Testis (tissue), 2 donors: ENCODE measurements at regions not wholly inside any gene's neighbourhood (a gene's known extent, or its start where the extent isn't known, plus 50 kb on each side); places are given as distances from the start of the nearest gene placed in this dataset.

ENCODE experiments used
- DNase-seq: peaks from one replicate; pipeline ENCODE4 v3.0.0-alpha.2; 2019
- H3K27ac ChIP-seq, 2 donors: fragments of 200-600 bp; sonication (generic); one replicate each; pipeline ENCODE4 v1.5.1; 2019
- H3K27me3 ChIP-seq: fragments of 200-600 bp; sonication (generic); one replicate; pipeline ENCODE4 v1.5.1; 2019
- H3K36me3 ChIP-seq: fragments of 200-600 bp; sonication (generic); one replicate; pipeline ENCODE4 v1.5.1; 2017; ENCODE audit warnings: low read depth; ENCODE audit errors: missing control alignments
- H3K4me1 ChIP-seq: fragments of 200-600 bp; sonication (generic); one replicate; pipeline ENCODE4 v1.5.1; 2019
- H3K4me3 ChIP-seq, 2 donors: fragments of 200-600 bp; sonication (generic); one replicate each; pipeline ENCODE4 v1.5.1; 2017 to 2019
- H3K9me3 ChIP-seq: fragments of 200-600 bp; sonication (generic); one replicate; pipeline ENCODE4 v1.5.1; 2017
- CTCF ChIP-seq, 3 experiments: fragments of 450-650 bp in 2 of 3; fragments of 200-600 bp in 1 of 3; sonication (generic) in 1 of 3; IDR thresholded peaks; one replicate each; pipeline ENCODE4 v1.5.1; 2016 to 2019; ENCODE audit warnings: antibody characterized with exemption in 3 of 3, mild to moderate bottlenecking in 2 of 3, moderate library complexity in 1 of 3
- POLR2A ChIP-seq: fragments of 450-650 bp; IDR thresholded peaks from one replicate; pipeline ENCODE4 v1.6.1; 2017; ENCODE audit warnings: antibody characterized with exemption, mild to moderate bottlenecking, moderate library complexity
- WGBS, 2 donors: methylation state at CpG; one replicate each; pipeline ENCODE4 v1.1.5; 2018; 5-methylcytosine and 5-hydroxymethylcytosine counted together
- intact Hi-C: fragments of 100-400 bp; cut with DNase I; formaldehyde crosslinking; loops from one replicate; pipeline ENCODE4 v1.15.1; 2023; ENCODE audit warnings: low total_unique reads

DNA sequence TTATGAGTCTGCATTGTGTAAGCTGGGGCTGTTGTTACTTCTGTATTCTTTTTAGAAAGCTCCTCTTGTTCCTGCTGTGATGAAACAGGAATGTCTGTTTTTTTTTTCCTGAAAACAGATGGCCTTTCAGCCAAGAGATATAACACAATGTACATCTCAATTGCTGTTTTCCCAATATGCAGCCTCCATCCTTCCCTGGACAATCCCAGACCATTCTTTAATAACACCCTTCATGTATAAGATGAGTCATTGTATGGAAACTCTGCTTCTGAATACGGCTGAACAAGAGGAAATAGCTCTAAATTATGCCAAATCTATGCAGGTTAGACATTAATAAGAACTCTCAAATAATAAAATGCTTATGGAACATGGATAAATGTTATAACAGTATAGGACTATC lies 60.2 kb upstream of the LRRC4C start:
- TF ChIP-seq POLR2A (no peak), CTCF (IDR thresholded peaks at IDR 0.05) (no peak)
- Histone ChIP-seq H3K27me3 (no peaks in the 10 kb centered on the region), H3K27ac (no peak overlapping the region), H3K4me3 (no peak overlapping the region), H3K4me1 (no peaks in the 10 kb centered on the region), H3K36me3 (no peaks in the 10 kb centered on the region), H3K9me3 (no peaks in the 10 kb centered on the region)
- WGBS, 2 donors = 58 to 79% methylated on average over 1 of the region's 1 CpG
- DNase-seq = no peak
- intact Hi-C loops = no loop called here

DNA sequence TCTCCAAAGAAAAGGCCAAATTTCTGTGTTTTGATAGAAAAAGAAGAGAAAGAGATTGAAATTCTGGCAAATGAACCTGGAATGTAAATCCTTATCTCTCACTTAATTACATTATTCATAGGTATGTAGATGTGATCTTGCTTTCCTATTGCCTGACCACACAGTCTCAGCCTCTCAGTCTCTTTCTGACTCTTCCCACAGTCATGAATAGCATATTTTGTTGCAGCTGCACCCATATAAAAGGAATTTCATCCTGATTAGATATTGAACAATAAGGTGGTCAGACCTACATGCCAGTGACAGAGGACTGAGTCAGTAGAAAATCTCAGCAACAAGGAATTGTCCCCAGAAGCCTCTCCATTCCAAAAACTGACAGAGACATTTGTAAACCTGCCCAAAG lies 62.9 kb upstream of the LRRC4C start:
- no peaks in the 10 kb centered on the region for H3K36me3 ChIP-seq
- no peaks in the 10 kb centered on the region for H3K9me3 ChIP-seq
- TF ChIP-seq CTCF (IDR thresholded peaks at IDR 0.05) = no peak
- TF ChIP-seq POLR2A = no peak
- no peak for DNase-seq
- no peak overlapping the region for H3K27ac ChIP-seq
- intact Hi-C loops = no loop called here
- no peaks in the 10 kb centered on the region for H3K4me1 ChIP-seq
- no peaks in the 10 kb centered on the region for H3K27me3 ChIP-seq
- H3K4me3 ChIP-seq = no peak overlapping the region

DNA sequence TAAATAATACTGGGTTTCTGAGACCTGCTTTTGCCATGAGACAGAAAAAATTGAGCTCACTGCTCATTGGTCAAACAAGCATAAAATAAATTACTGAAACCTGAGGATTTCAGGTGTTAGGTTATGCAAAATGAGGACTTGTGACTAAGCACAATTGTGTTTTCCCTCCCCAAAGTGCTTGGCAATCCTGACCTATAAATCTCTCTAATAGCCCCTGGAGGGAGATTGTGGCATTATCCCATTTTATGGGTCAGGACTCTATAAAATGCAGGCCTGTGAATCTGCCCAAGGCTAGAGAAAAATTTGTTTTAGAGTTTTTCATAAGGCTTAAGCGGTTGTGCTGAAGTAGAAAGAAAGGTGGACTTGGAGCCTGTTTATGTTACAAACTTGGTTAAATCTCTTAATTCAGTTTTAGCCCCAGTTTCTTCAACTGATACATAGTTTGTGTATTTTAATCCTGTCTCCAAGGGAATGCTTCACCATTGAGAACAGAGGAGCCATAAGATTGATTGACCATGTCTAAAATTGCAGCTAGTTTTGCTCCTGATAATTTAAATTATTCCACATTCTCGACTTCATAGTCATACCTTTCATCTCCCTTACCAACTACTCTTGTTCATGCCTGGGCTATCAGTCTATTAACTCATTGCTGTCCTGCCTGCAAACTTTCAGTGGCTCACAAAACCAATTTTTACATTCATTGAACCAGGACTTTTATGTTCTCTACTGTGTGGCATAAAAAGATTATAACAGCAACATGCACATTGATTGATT lies 63.6 kb upstream of the LRRC4C start:
- no peaks in the 10 kb centered on the region for H3K9me3 ChIP-seq
- H3K4me3 ChIP-seq = no peak overlapping the region
- 57 to 66% methylated on average over 2 of the region's 2 CpGs for WGBS, 2 donors
- H3K4me1 ChIP-seq = no peaks in the 10 kb centered on the region
- intact Hi-C loops = no loop called here
- H3K27me3 ChIP-seq = no peaks in the 10 kb centered on the region
- H3K36me3 ChIP-seq = no peaks in the 10 kb centered on the region
- TF ChIP-seq POLR2A (no peak), CTCF (IDR thresholded peaks at IDR 0.05) (no peak)
- no peak for DNase-seq
- H3K27ac ChIP-seq = no peak overlapping the region

GRCh38 chr11:41527530-41527929 lies 68.1 kb upstream of the LRRC4C start:
- H3K36me3 ChIP-seq = no peaks in the 10 kb centered on the region
- no peak overlapping the region for H3K27ac ChIP-seq
- no peaks in the 10 kb centered on the region for H3K9me3 ChIP-seq
- no peak for DNase-seq
- no peaks in the 10 kb centered on the region for H3K4me1 ChIP-seq
- no peaks in the 10 kb centered on the region for H3K27me3 ChIP-seq
- intact Hi-C loops = no loop called here
- TF ChIP-seq CTCF (IDR thresholded peaks at IDR 0.05) = no peak
- no peak for TF ChIP-seq POLR2A
- no peak overlapping the region for H3K4me3 ChIP-seq
- whole genome bisulfite sequencing, 2 donors = 86 to 95% methylated on average over 3 of the region's 3 CpGs

DNA sequence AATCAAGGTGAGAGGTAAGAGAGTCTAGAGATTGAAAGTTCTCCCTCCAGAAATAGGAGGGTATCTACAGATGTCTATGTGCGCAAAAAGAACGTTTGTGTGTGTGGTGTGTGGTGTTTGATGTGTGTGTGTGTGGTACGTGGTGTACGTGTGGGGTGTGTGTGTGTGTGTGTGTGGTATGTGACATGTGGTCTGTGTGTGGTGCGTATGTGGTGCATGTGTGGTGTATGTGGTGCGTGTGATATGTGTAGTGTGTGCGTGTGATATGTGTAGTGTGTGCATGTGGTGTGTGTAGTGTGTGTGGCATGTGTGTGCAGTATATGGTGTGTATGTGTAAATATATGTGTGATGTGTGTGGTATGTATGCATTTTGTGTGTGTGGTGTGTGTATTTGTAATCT lies 73.0 kb upstream of the LRRC4C start:
- TF ChIP-seq POLR2A (no peak), CTCF (IDR thresholded peaks at IDR 0.05) (no peak)

More for the DNA sequence above, 73.0 kb upstream of the LRRC4C start:
- Histone ChIP-seq H3K36me3 (no peaks in the 10 kb centered on the region), H3K4me1 (no peaks in the 10 kb centered on the region), H3K27ac (no peak overlapping the region), H3K4me3 (no peak overlapping the region), H3K9me3 (no peaks in the 10 kb centered on the region), H3K27me3 (no peaks in the 10 kb centered on the region)
- intact Hi-C loops = no loop called here
- WGBS, 2 donors = 87 to 95% methylated on average over 7 of the region's 7 CpGs
- DNase-seq = no peak
